ENCODE measurements at regions not wholly inside any gene's neighbourhood (a gene's known extent, or its start where the extent isn't known, plus 50 kb on each side); places are given as distances from the start of the nearest gene placed in this dataset.

DNA sequence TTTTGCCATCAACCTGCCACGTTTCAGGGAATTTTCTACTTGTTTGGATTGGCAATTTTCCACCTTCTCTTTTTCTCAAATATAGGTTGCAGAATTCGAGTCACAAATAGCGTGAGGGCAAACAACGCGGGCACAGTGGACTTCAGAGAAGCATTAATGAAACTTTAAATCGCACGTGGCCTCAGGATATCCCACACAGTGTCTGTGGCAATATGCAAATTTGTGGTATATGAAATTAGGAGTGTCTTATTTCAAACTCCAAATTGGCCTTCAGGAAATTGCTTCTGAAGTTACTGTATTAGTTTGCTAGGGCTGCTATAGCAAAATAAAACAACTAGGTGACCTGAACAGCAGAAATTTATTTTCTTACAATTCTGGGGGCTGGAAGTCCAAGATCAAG, 91.2 kb downstream of the MTRR start:
- no peak overlapping the region for H3K27ac ChIP-seq (ENCODE audit: low read length)
- no peaks in the 10 kb centered on the region for H3K9me2 ChIP-seq (ENCODE audit: insufficient read depth, low read length)
- no peaks in the 10 kb centered on the region for H3F3A ChIP-seq (ENCODE audit: insufficient read depth, low read length, poor library complexity, severe bottlenecking)
- no peak overlapping the region for H3K4me2 ChIP-seq (ENCODE audit: low read length)
- no peaks in the 10 kb centered on the region for H3K79me2 ChIP-seq (replicated peaks; ENCODE audit: insufficient read depth, low read length)
- H2AFZ ChIP-seq (ENCODE audit: low read depth, low read length): no peak overlapping the region
- no peaks in the 10 kb centered on the region for H3K9me3 ChIP-seq (ENCODE audit: low read length)
- H3K4me3 ChIP-seq (ENCODE audit: low read length): no peak overlapping the region
- TF ChIP-seq, protein P1, sequence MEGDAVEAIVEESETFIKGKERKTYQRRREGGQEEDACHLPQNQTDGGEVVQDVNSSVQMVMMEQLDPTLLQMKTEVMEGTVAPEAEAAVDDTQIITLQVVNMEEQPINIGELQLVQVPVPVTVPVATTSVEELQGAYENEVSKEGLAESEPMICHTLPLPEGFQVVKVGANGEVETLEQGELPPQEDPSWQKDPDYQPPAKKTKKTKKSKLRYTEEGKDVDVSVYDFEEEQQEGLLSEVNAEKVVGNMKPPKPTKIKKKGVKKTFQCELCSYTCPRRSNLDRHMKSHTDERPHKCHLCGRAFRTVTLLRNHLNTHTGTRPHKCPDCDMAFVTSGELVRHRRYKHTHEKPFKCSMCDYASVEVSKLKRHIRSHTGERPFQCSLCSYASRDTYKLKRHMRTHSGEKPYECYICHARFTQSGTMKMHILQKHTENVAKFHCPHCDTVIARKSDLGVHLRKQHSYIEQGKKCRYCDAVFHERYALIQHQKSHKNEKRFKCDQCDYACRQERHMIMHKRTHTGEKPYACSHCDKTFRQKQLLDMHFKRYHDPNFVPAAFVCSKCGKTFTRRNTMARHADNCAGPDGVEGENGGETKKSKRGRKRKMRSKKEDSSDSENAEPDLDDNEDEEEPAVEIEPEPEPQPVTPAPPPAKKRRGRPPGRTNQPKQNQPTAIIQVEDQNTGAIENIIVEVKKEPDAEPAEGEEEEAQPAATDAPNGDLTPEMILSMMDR (IDR thresholded peaks at IDR 0.05; ENCODE audit: poor library complexity, severe bottlenecking): no peak
- TF ChIP-seq POLR2AphosphoS5 (IDR thresholded peaks at IDR 0.05): no peak
- TF ChIP-seq EP300 (conservative IDR thresholded peaks at IDR 0.05; ENCODE audit: poor library complexity, severe bottlenecking): no peak
- H3K27me3 ChIP-seq (ENCODE audit: insufficient read depth, low read depth, low read length): no peaks in the 10 kb centered on the region
- no peak overlapping the region for H3K9ac ChIP-seq (ENCODE audit: low read length)
- H3K36me3 ChIP-seq (ENCODE audit: insufficient read depth, low read length): no peaks in the 10 kb centered on the region
- H4K20me1 ChIP-seq (ENCODE audit: insufficient read depth): no peaks in the 10 kb centered on the region

DNA sequence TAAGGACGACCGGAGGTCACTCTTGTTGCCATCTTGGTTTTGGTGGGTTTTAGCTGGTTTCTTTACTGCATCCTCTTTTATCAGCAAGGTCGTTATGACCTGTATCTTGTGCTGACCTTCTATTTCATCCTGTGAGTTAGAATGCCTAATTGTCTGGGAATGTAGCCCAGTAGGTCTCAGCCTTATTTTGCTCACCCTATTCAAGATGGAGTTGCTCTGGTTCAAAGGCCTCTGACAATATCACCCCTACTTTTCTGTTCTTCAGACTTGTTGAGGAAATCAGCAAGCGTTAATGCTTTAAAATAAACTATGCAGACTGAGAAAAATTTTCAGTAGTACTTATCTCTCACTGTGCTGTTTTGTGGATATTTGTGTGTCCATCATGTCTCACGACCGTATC, 92.6 kb downstream of the MTRR start:
- TF ChIP-seq SMC3 (conservative IDR thresholded peaks at IDR 0.05; ENCODE audit: poor library complexity) (no peak), EP300 (conservative IDR thresholded peaks at IDR 0.05; ENCODE audit: poor library complexity, severe bottlenecking) (no peak), TAF1 (IDR thresholded peaks at IDR 0.05; ENCODE audit: low read depth) (no peak), RAD21 (conservative IDR thresholded peaks at IDR 0.05) (no peak)
- TF ChIP-seq, protein P1 (IDR thresholded peaks at IDR 0.05; ENCODE audit: poor library complexity, severe bottlenecking): no peak
- TF ChIP-seq, protein P2, sequence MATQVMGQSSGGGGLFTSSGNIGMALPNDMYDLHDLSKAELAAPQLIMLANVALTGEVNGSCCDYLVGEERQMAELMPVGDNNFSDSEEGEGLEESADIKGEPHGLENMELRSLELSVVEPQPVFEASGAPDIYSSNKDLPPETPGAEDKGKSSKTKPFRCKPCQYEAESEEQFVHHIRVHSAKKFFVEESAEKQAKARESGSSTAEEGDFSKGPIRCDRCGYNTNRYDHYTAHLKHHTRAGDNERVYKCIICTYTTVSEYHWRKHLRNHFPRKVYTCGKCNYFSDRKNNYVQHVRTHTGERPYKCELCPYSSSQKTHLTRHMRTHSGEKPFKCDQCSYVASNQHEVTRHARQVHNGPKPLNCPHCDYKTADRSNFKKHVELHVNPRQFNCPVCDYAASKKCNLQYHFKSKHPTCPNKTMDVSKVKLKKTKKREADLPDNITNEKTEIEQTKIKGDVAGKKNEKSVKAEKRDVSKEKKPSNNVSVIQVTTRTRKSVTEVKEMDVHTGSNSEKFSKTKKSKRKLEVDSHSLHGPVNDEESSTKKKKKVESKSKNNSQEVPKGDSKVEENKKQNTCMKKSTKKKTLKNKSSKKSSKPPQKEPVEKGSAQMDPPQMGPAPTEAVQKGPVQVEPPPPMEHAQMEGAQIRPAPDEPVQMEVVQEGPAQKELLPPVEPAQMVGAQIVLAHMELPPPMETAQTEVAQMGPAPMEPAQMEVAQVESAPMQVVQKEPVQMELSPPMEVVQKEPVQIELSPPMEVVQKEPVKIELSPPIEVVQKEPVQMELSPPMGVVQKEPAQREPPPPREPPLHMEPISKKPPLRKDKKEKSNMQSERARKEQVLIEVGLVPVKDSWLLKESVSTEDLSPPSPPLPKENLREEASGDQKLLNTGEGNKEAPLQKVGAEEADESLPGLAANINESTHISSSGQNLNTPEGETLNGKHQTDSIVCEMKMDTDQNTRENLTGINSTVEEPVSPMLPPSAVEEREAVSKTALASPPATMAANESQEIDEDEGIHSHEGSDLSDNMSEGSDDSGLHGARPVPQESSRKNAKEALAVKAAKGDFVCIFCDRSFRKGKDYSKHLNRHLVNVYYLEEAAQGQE (IDR thresholded peaks at IDR 0.05; ENCODE audit: borderline replicate concordance): no peak
- no peak overlapping the region for H3K4me3 ChIP-seq (ENCODE audit: low read length)

More for the DNA sequence above, 92.6 kb downstream of the MTRR start:
- no peaks in the 10 kb centered on the region for H3K27me3 ChIP-seq (ENCODE audit: insufficient read depth, low read depth, low read length)
- H3F3A ChIP-seq (ENCODE audit: insufficient read depth, low read length, poor library complexity, severe bottlenecking): no peaks in the 10 kb centered on the region
- no peak overlapping the region for H3K9ac ChIP-seq (ENCODE audit: low read length)
- no peaks in the 10 kb centered on the region for H3K36me3 ChIP-seq (ENCODE audit: insufficient read depth, low read length)
- no peaks in the 10 kb centered on the region for H4K20me1 ChIP-seq (ENCODE audit: insufficient read depth)
- H3K4me2 ChIP-seq (ENCODE audit: low read length): no peak overlapping the region
- H3K79me2 ChIP-seq (replicated peaks; ENCODE audit: insufficient read depth, low read length): no peaks in the 10 kb centered on the region
- no peak overlapping the region for H3K27ac ChIP-seq (ENCODE audit: low read length)
- no peak overlapping the region for H2AFZ ChIP-seq (ENCODE audit: low read depth, low read length)
- no peaks in the 10 kb centered on the region for H3K9me2 ChIP-seq (ENCODE audit: insufficient read depth, low read length)
- no peaks in the 10 kb centered on the region for H3K9me3 ChIP-seq (ENCODE audit: low read length)

All from neural cell (in vitro differentiated cells).